ENCODE measurements at regions not wholly inside any gene's neighbourhood (a gene's known extent, or its start where the extent isn't known, plus 50 kb on each side); places are given as distances from the start of the nearest gene placed in this dataset.

DNA sequence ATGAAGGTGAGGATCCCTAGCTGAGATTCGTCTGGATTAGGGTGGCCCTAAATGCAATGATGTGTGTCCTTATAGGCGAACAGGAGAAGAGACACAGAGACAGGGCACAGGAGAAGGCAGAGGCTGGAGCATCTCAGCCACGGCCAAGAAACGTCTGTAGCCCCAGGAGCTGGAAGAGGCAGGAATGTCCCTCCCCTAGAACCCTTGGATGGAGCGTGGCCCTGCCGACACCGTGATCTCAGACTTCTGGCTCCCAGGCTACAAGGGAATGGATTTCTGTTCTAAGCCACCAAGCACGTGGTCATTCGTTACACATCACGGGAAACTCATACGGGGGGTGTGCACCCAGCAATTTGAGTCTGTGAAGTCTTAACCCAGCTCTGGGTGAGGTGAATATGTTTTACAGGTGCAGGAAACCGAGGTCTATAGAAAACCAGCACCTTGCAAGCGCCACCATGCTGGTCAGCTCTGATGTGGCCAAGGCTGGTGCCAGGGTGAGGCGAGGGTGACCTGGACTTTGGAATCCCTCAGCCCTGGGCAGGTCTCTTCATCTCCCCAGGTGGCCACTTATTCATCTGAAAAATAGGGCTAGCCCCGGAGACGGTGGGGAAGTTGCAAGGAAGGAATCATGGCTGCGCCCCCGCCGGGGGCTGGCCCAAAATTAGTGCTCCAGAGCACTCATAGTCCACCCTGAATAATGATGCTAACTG lies 89.5 kb upstream of the FGF3 start:
- no peak for TF ChIP-seq GATA3 (IDR thresholded peaks at IDR 0.05; ENCODE audit: low read depth, low read length)
- TF ChIP-seq GATA2 (IDR thresholded peaks at IDR 0.05; ENCODE audit: low read depth, low read length), result no peak
